Neural progenitor cell (in vitro differentiated cells): ENCODE measurements at regions not wholly inside any gene's neighbourhood (a gene's known extent, or its start where the extent isn't known, plus 50 kb on each side); places are given as distances from the start of the nearest gene placed in this dataset.

Source experiments
- EZH2 ChIP-seq: fragments of 200-600 bp; sonication (generic); IDR thresholded peaks from 2 replicates; pipeline ENCODE4 v1.6.1; 2017; ENCODE audit warnings: antibody characterized with exemption, mild to moderate bottlenecking, moderate library complexity
- EZH2phosphoT487 ChIP-seq: fragments of 200-600 bp; sonication (generic); IDR thresholded peaks from 2 replicates; pipeline ENCODE4 v1.6.1; 2017; ENCODE audit warnings: antibody characterized with exemption
- TF ChIP-seq, protein P1 (sequence below): fragments of 200-600 bp; sonication (generic); IDR thresholded peaks from 2 replicates; pipeline ENCODE4 v1.5.1; 2017; ENCODE audit warnings: antibody characterized with exemption, mild to moderate bottlenecking

DNA sequence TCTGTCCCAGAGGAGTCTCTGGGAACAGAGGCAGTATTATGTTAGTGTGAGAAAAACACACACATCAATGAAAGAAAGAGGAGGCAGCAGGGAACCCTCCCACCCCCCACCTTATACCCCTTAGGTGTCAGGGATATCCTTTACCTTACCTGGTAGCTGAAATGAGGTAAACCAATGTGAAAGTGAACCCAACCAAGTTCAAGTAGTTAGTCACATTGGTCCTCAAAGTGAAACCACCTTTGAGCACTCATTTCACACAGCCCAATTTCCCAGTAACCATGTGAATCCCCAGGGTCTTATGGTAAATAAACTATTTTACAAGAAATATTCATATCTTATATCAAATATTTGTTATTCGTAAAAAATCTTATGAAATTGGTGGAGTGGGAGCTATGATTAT is 377.8 kb downstream of the LRATD1 start:
- TF ChIP-seq, protein P1, sequence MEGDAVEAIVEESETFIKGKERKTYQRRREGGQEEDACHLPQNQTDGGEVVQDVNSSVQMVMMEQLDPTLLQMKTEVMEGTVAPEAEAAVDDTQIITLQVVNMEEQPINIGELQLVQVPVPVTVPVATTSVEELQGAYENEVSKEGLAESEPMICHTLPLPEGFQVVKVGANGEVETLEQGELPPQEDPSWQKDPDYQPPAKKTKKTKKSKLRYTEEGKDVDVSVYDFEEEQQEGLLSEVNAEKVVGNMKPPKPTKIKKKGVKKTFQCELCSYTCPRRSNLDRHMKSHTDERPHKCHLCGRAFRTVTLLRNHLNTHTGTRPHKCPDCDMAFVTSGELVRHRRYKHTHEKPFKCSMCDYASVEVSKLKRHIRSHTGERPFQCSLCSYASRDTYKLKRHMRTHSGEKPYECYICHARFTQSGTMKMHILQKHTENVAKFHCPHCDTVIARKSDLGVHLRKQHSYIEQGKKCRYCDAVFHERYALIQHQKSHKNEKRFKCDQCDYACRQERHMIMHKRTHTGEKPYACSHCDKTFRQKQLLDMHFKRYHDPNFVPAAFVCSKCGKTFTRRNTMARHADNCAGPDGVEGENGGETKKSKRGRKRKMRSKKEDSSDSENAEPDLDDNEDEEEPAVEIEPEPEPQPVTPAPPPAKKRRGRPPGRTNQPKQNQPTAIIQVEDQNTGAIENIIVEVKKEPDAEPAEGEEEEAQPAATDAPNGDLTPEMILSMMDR, result no peak
- TF ChIP-seq EZH2 (no peak), EZH2phosphoT487 (no peak)
